ENCODE measurements at regions not wholly inside any gene's neighbourhood (a gene's known extent, or its start where the extent isn't known, plus 50 kb on each side); places are given as distances from the start of the nearest gene placed in this dataset.

- Histone ChIP-seq H3K4me1 (no peaks in the 10 kb centered on the region), H3K4me2 (ENCODE audit: low read length) (no peak overlapping the region), H3K27me3 (ENCODE audit: control insufficient read depth, insufficient read depth, low read length) (no peaks in the 10 kb centered on the region), H3K27ac (no peak overlapping the region), H3K9me3 (ENCODE audit: control insufficient read depth, low read length) (no peaks in the 10 kb centered on the region), H3K36me3 (ENCODE audit: control insufficient read depth, insufficient read depth, low read length) (no peaks in the 10 kb centered on the region), H3K4me3 (ENCODE audit: low read depth, low read length) (no peak overlapping the region), H2AFZ (no peak overlapping the region), H3K9ac (no peak overlapping the region), H3K79me2 (no peaks in the 10 kb centered on the region)
- TF ChIP-seq CTCF (IDR thresholded peaks at IDR 0.05), result no peak
Measured at GRCh38 chr9:25519286-25519685, 159.0 kb downstream of the TUSC1 start.

GRCh38 chr9:25517701-25518100, 160.5 kb downstream of the TUSC1 start:
- Histone ChIP-seq H3K4me2 (ENCODE audit: low read length) (no peak overlapping the region), H3K27me3 (ENCODE audit: control insufficient read depth, insufficient read depth, low read length) (no peaks in the 10 kb centered on the region), H3K36me3 (ENCODE audit: control insufficient read depth, insufficient read depth, low read length) (no peaks in the 10 kb centered on the region), H2AFZ (no peak overlapping the region), H3K4me3 (ENCODE audit: low read depth, low read length) (no peak overlapping the region), H3K27ac (no peak overlapping the region), H3K4me1 (no peaks in the 10 kb centered on the region), H3K79me2 (no peaks in the 10 kb centered on the region), H3K9ac (no peak overlapping the region), H3K9me3 (ENCODE audit: control insufficient read depth, low read length) (no peaks in the 10 kb centered on the region)
- TF ChIP-seq CTCF (IDR thresholded peaks at IDR 0.05), result no peak

GRCh38 chr9:25513509-25514033, 164.7 kb downstream of the TUSC1 start:
- H3K9me3 ChIP-seq (ENCODE audit: control insufficient read depth, low read length), result no peaks in the 10 kb centered on the region
- H3K4me1 ChIP-seq, result no peaks in the 10 kb centered on the region
- H3K79me2 ChIP-seq, result no peaks in the 10 kb centered on the region
- H3K9ac ChIP-seq, result no peak overlapping the region
- H3K4me3 ChIP-seq (ENCODE audit: low read depth, low read length), result no peak overlapping the region
- H3K27me3 ChIP-seq (ENCODE audit: control insufficient read depth, insufficient read depth, low read length), result no peaks in the 10 kb centered on the region
- no peak overlapping the region for H3K4me2 ChIP-seq (ENCODE audit: low read length)
- TF ChIP-seq CTCF (IDR thresholded peaks at IDR 0.05), result no peak
- no peak overlapping the region for H2AFZ ChIP-seq
- H3K36me3 ChIP-seq (ENCODE audit: control insufficient read depth, insufficient read depth, low read length), result no peaks in the 10 kb centered on the region
- H3K27ac ChIP-seq, result no peak overlapping the region

GRCh38 chr9:25505644-25506043, 172.6 kb downstream of the TUSC1 start:
- Histone ChIP-seq H3K4me2 (ENCODE audit: low read length) (no peak overlapping the region), H3K27me3 (ENCODE audit: control insufficient read depth, insufficient read depth, low read length) (no peaks in the 10 kb centered on the region), H2AFZ (no peak overlapping the region), H3K4me3 (ENCODE audit: low read depth, low read length) (no peak overlapping the region), H3K27ac (no peak overlapping the region), H3K36me3 (ENCODE audit: control insufficient read depth, insufficient read depth, low read length) (no peaks in the 10 kb centered on the region), H3K79me2 (no peaks in the 10 kb centered on the region), H3K9ac (no peak overlapping the region), H3K4me1 (no peaks in the 10 kb centered on the region), H3K9me3 (ENCODE audit: control insufficient read depth, low read length) (no peaks in the 10 kb centered on the region)
- no peak for TF ChIP-seq CTCF (IDR thresholded peaks at IDR 0.05)

- H3K4me2 ChIP-seq (ENCODE audit: low read length), result no peak overlapping the region
- no peaks in the 10 kb centered on the region for H3K9me3 ChIP-seq (ENCODE audit: control insufficient read depth, low read length)
- no peaks in the 10 kb centered on the region for H3K27me3 ChIP-seq (ENCODE audit: control insufficient read depth, insufficient read depth, low read length)
- no peaks in the 10 kb centered on the region for H3K4me1 ChIP-seq
- H3K79me2 ChIP-seq, result no peaks in the 10 kb centered on the region
- H2AFZ ChIP-seq, result no peak overlapping the region
- H3K9ac ChIP-seq, result no peak overlapping the region
- H3K36me3 ChIP-seq (ENCODE audit: control insufficient read depth, insufficient read depth, low read length), result no peaks in the 10 kb centered on the region
- no peak overlapping the region for H3K4me3 ChIP-seq (ENCODE audit: low read depth, low read length)
- no peak overlapping the region for H3K27ac ChIP-seq
- no peak for TF ChIP-seq CTCF (IDR thresholded peaks at IDR 0.05)
Measured at GRCh38 chr9:25481372-25481771, 196.9 kb downstream of the TUSC1 start.
